Breast epithelium (tissue), 3 donors: ENCODE measurements at regions not wholly inside any gene's neighbourhood (a gene's known extent, or its start where the extent isn't known, plus 50 kb on each side); places are given as distances from the start of the nearest gene placed in this dataset.

Experiments
- POLR2AphosphoS5 ChIP-seq, 3 donors: sonication (generic); formaldehyde crosslinking; IDR thresholded peaks; one replicate each; pipeline ENCODE4 v1.6.1; 2017; ENCODE audit warnings: antibody characterized with exemption in 3 of 3
- TF ChIP-seq, protein P1 (sequence below), 3 donors: fragments of 450-650 bp; IDR thresholded peaks; one replicate each; pipeline ENCODE4 v1.5.1; 2016 to 2017; ENCODE audit warnings: antibody characterized with exemption in 3 of 3, mild to moderate bottlenecking in 3 of 3, moderate library complexity in 3 of 3

DNA sequence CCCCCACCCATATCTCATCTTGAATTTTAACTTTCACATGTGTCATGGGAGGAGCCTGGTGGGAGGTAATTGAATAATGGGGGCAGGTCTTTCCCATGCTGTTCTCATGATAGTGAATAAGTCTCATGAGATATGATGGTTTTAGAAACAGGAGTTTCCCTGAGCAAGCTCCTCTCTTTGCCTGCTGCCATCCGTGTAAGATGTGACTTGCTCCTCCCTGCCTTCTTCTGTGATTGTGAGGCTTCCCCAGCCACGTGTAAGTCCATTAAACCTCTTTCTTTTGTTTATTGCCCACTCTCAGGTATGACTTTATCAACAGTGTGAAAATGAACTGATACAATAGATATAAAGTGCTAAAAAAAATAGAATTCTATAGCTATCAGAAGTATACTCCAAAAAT is 168.8 kb downstream of the CXCL12 start:
- TF ChIP-seq, protein P1, sequence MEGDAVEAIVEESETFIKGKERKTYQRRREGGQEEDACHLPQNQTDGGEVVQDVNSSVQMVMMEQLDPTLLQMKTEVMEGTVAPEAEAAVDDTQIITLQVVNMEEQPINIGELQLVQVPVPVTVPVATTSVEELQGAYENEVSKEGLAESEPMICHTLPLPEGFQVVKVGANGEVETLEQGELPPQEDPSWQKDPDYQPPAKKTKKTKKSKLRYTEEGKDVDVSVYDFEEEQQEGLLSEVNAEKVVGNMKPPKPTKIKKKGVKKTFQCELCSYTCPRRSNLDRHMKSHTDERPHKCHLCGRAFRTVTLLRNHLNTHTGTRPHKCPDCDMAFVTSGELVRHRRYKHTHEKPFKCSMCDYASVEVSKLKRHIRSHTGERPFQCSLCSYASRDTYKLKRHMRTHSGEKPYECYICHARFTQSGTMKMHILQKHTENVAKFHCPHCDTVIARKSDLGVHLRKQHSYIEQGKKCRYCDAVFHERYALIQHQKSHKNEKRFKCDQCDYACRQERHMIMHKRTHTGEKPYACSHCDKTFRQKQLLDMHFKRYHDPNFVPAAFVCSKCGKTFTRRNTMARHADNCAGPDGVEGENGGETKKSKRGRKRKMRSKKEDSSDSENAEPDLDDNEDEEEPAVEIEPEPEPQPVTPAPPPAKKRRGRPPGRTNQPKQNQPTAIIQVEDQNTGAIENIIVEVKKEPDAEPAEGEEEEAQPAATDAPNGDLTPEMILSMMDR (IDR thresholded peaks at IDR 0.05), result no peak
- TF ChIP-seq POLR2AphosphoS5 (IDR thresholded peaks at IDR 0.05), result no peak
